HG03064 (cell line): ENCODE measurements at regions not wholly inside any gene's neighbourhood (a gene's known extent, or its start where the extent isn't known, plus 50 kb on each side); places are given as distances from the start of the nearest gene placed in this dataset.
"Not testable (repeated sequence)": the region's sequence is repeated elsewhere in the genome, so short reads cannot be mapped to it uniquely, and the experiment has no call there.

ENCODE experiments used
- ATAC-seq: cut with Tn5 transposase; IDR thresholded peaks from one replicate; pipeline ENCODE4 v1.9.1; 2021; ENCODE audit warnings: low read depth; ENCODE audit not compliant: unreplicated experiment

DNA sequence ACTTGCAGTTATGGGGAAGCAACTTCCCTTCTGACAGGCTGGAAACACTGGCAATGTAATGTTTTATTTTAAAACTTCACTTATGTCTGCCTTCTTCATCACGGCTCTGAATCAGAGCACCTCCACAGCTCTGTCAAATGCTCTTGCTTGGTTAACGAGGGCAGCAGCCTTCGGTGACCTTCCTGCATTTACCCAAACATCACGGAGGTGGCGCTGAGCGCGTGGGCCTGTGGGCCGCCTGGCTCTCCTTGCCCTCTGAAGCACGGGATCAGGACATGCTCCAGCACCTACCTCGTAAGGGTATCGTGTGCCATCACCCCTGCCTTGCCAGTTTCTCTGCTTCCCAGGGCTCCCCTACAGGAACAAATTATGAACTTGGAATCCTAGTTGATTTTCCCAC lies 310.0 kb downstream of the TEX29 start:
- no peak for ATAC-seq

- ATAC-seq = not testable (repeated sequence)
Measured at GRCh38 chr13:111631271-111631670, 310.8 kb downstream of the TEX29 start.

GRCh38 chr13:111632906-111633305 lies 312.5 kb downstream of the TEX29 start:
- no peak for ATAC-seq

GRCh38 chr13:111633401-111633800 lies 313.0 kb downstream of the TEX29 start:
- no peak for ATAC-seq

DNA sequence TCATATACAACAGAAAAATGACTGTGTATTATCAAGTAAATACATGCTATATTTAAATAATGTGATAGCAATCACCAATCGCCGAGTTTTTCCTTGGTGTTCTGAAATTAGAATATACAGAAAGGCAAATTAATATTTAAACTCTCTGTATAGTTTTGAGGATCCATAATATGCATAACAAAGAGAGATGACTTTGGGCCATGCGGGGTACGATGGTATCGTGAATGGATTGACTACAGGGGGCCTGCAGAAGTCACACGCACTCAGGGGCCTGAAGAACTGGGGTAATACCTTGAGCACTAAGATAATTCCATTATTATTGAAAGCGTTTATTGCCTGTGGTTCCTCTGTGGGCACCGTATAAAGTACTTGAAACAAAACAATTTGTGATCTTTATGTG lies 314.0 kb downstream of the TEX29 start:
- ATAC-seq = no peak

DNA sequence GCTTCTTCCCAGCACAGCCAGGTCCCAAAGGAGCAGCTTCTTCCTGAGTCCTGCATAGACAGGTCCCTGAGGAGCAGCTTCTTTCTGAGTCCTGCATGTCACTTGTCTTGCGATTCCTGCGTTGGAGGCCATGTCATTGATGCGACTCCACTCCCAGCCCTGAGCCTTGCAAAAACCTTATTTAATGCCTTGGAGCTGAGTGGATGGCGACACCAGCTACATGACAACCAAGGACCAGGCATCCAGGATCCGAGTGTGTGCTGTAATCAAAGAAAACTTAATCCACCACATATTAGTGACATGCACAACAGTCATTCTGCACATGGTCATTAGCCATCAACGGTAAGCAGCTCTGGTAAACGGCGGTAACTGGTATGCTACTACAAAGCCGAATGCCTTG lies 315.8 kb downstream of the TEX29 start:
- ATAC-seq = no peak

GRCh38 chr13:111636804-111637203 lies 316.4 kb downstream of the TEX29 start:
- no peak for ATAC-seq

- ATAC-seq = no peak
Measured at GRCh38 chr13:111637365-111637764, 316.9 kb downstream of the TEX29 start.

- ATAC-seq = no peak
Measured at GRCh38 chr13:111638233-111638632, 317.8 kb downstream of the TEX29 start.

DNA sequence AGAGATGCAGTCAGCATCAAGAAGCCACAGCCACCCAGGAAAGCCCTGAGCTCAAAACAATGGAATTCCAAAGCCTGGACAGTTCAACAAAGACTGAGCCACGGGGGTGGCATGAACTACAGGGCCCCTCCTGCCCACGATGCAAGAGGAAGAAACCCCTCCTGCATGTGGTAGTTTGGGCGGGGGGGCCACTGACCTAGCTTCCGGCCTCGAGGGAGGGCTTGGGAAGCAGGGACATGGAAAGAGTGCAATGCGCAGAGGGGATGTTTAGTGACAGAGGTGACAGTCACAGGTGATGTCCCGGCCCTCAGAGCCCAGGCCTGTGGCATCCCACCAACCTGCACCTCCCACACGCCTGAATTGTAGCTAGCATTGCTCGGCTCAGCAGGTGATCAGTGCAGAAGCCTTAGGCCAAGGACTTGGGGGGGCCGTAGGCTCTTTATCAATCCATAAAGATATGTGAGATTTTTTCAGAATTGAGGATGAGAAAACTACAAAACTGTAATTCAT lies 318.8 kb downstream of the TEX29 start:
- ATAC-seq = no peak

GRCh38 chr13:111640006-111640405 lies 319.6 kb downstream of the TEX29 start:
- no peak for ATAC-seq

GRCh38 chr13:111640476-111640875 lies 320.0 kb downstream of the TEX29 start:
- ATAC-seq = no peak

- ATAC-seq = no peak
Measured at GRCh38 chr13:111642156-111642767, 321.8 kb downstream of the TEX29 start.

DNA sequence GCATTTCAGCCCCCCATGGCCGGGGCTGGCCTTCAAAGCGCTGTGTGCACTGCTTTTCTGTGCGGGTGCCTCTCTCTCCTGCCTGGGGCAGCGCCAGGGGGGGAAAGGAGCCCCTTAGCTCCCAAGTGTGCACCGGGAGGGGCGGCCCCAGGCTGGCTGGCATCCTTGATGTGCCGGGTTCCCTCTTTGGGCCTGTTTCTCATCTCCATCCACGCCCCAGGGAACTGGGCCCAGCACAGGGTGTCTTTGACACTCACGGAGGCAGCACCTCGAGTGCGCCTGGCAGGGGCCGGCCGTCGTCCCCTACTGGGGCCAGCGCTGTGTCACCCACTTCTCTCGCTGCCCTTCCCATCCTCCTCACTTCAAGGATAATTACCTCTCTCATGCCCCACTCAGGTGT lies 324.3 kb downstream of the TEX29 start:
- ATAC-seq = no peak

DNA sequence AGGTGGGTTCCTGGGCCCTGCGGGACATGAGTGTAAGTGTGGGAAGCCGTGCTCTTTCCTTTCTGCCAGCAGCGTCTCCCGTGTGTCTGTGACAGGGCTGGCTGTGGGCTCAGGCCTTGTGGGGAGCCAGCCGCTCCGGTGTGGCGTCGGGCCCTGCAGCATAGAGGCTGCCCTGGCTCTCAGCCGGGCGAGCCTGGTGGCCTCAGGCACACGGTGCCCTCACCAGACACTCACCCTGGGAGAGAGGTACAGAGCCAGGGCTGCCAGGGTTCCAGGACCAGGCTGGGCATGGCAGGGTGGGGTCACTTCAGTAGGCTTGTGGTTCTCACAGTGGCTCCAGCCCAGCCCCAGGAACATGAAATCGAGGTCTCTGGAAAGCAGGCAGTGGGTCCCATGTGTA lies 324.8 kb downstream of the TEX29 start:
- no peak for ATAC-seq

- no peak for ATAC-seq
Measured at GRCh38 chr13:111645598-111646455, 325.4 kb downstream of the TEX29 start.

- no peak for ATAC-seq
Measured at GRCh38 chr13:111646456-111646855, 326.0 kb downstream of the TEX29 start.

DNA sequence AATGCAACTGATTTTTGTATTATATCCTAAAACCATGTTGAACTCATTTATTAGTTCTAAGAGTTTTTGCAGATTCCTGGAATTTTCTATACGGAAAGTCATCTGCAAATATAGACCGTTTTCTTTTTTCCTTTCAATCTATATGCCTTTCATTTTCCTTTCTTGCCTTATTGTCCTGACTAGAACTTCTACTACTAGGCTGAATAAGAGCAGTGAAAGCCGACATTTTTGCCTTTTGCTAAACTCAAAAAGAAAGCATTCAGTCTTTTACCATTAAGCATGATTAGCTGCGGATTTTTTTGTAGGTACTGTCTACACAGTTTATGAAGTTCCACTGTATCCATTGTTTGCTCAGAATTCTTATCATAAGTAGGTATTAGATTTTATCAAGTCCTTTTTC lies 328.4 kb downstream of the TEX29 start:
- no peak for ATAC-seq

GRCh38 chr13:111650626-111651025 lies 330.2 kb downstream of the TEX29 start:
- ATAC-seq = no peak

GRCh38 chr13:111652676-111653075 lies 332.2 kb downstream of the TEX29 start:
- ATAC-seq = no peak

GRCh38 chr13:111654531-111654930 lies 334.1 kb downstream of the TEX29 start:
- ATAC-seq = no peak

DNA sequence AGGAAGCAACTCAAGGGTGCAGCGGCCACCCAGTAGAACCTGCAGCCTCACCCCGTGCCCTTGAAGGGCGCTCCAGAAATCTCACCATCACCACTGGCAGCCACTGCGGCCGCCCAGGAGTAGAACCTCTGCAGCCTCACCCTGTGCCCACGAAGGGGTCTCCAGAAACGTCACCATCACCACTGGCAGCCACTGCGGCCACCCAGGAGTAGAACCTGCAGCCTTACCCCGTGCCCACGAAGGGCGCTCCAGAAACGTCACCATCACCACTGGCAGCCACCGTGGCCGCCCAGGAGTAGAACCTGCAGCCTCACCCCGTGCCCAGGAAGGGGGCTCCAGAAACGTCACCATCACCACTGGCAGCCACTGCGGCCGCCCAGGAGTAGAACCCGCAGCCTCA lies 336.0 kb downstream of the TEX29 start:
- ATAC-seq = no peak
